NT2/D1 (cell line): ENCODE measurements at regions not wholly inside any gene's neighbourhood (a gene's known extent, or its start where the extent isn't known, plus 50 kb on each side); places are given as distances from the start of the nearest gene placed in this dataset.

Experiments used
- SUZ12 ChIP-seq: IDR thresholded peaks from 2 replicates; pipeline ENCODE4 v1.6.1; 2011; ENCODE audit not compliant: insufficient read length, insufficient read depth; ENCODE audit errors: extremely low read depth
- ZNF274 ChIP-seq: IDR thresholded peaks from 2 replicates; pipeline ENCODE4 v1.6.1; 2011; ENCODE audit warnings: mild to moderate bottlenecking, low read depth, low read length

- TF ChIP-seq ZNF274 (no peak), SUZ12 (no peak)
Observed at GRCh38 chr21:26368591-26369320, 198.2 kb upstream of the APP start.
